Endothelial cell (in vitro differentiated cells): ENCODE measurements at regions not wholly inside any gene's neighbourhood (a gene's known extent, or its start where the extent isn't known, plus 50 kb on each side); places are given as distances from the start of the nearest gene placed in this dataset.

Experiments
- DNase-seq: peaks from one replicate; pipeline ENCODE4 v3.0.0; 2021; ENCODE audit warnings: low spot score
- H3K27ac Mint-ChIP-seq: one replicate; pipeline ENCODE4 v1.8.0; 2021; ENCODE audit warnings: mixed read lengths, inconsistent platforms; ENCODE audit not compliant: unreplicated experiment
- H3K27me3 Mint-ChIP-seq: one replicate; pipeline ENCODE4 v1.8.0; 2021; ENCODE audit warnings: mild to moderate bottlenecking, moderate library complexity, mixed read lengths, inconsistent platforms; ENCODE audit not compliant: unreplicated experiment
- H3K36me3 Mint-ChIP-seq: one replicate; pipeline ENCODE4 v1.8.0; 2021; ENCODE audit warnings: mild to moderate bottlenecking, low read depth, mixed read lengths, inconsistent platforms; ENCODE audit not compliant: unreplicated experiment
- H3K4me1 Mint-ChIP-seq: one replicate; pipeline ENCODE4 v1.8.0; 2021; ENCODE audit warnings: mild to moderate bottlenecking, mixed read lengths, inconsistent platforms; ENCODE audit not compliant: unreplicated experiment
- H3K4me3 Mint-ChIP-seq: one replicate; pipeline ENCODE4 v1.8.0; 2021; ENCODE audit warnings: mild to moderate bottlenecking, mixed read lengths, inconsistent platforms; ENCODE audit not compliant: unreplicated experiment
- H3K9me3 Mint-ChIP-seq: one replicate; pipeline ENCODE4 v1.8.0; 2021; ENCODE audit warnings: mixed read lengths, inconsistent platforms; ENCODE audit not compliant: unreplicated experiment
- CTCF ChIP-seq: fragments of 200-600 bp; sonication (generic); IDR thresholded peaks from one replicate; pipeline ENCODE4 v1.5.0; 2021; ENCODE audit warnings: antibody characterized with exemption; ENCODE audit not compliant: unreplicated experiment

GRCh38 chr13:84393981-84394625 lies 511.8 kb upstream of the SLITRK1 start:
- no peak overlapping the region for H3K27ac Mint-ChIP-seq
- H3K27me3 Mint-ChIP-seq, result no peaks in the 10 kb centered on the region
- no peaks in the 10 kb centered on the region for H3K9me3 Mint-ChIP-seq
- no peak for DNase-seq
- no peak overlapping the region for H3K4me3 Mint-ChIP-seq
- no peaks in the 10 kb centered on the region for H3K4me1 Mint-ChIP-seq
- TF ChIP-seq CTCF, result no peak
- H3K36me3 Mint-ChIP-seq, result no peaks in the 10 kb centered on the region

- no peak for TF ChIP-seq CTCF
- no peak for DNase-seq
- no peaks in the 10 kb centered on the region for H3K4me1 Mint-ChIP-seq
- H3K27me3 Mint-ChIP-seq, result no peaks in the 10 kb centered on the region
- no peaks in the 10 kb centered on the region for H3K9me3 Mint-ChIP-seq
- H3K36me3 Mint-ChIP-seq, result no peaks in the 10 kb centered on the region
- no peak overlapping the region for H3K27ac Mint-ChIP-seq
- H3K4me3 Mint-ChIP-seq, result no peak overlapping the region
These were observed 498.6 kb upstream of the SLITRK1 start for GRCh38 chr13:84380866-84381265.

GRCh38 chr13:84377106-84377505 lies 494.8 kb upstream of the SLITRK1 start:
- no peak for DNase-seq
- Mint-ChIP-seq H3K9me3 (no peaks in the 10 kb centered on the region), H3K27ac (no peak overlapping the region), H3K36me3 (no peaks in the 10 kb centered on the region), H3K27me3 (no peaks in the 10 kb centered on the region), H3K4me3 (no peak overlapping the region), H3K4me1 (no peaks in the 10 kb centered on the region)
- TF ChIP-seq CTCF, result no peak

GRCh38 chr13:84366506-84366905 lies 484.2 kb upstream of the SLITRK1 start:
- no peak for DNase-seq
- no peaks in the 10 kb centered on the region for H3K27me3 Mint-ChIP-seq
- no peak for TF ChIP-seq CTCF
- no peaks in the 10 kb centered on the region for H3K4me1 Mint-ChIP-seq
- H3K36me3 Mint-ChIP-seq, result no peaks in the 10 kb centered on the region
- no peak overlapping the region for H3K4me3 Mint-ChIP-seq
- no peaks in the 10 kb centered on the region for H3K9me3 Mint-ChIP-seq
- H3K27ac Mint-ChIP-seq, result no peak overlapping the region

- H3K27ac Mint-ChIP-seq, result no peak overlapping the region
- H3K4me3 Mint-ChIP-seq, result no peak overlapping the region
- TF ChIP-seq CTCF, result no peak
- H3K4me1 Mint-ChIP-seq, result no peaks in the 10 kb centered on the region
- H3K36me3 Mint-ChIP-seq, result no peaks in the 10 kb centered on the region
- no peak for DNase-seq
- no peaks in the 10 kb centered on the region for H3K27me3 Mint-ChIP-seq
- no peaks in the 10 kb centered on the region for H3K9me3 Mint-ChIP-seq
These were observed 480.5 kb upstream of the SLITRK1 start for GRCh38 chr13:84362777-84363176.
